CD4-positive, alpha-beta T cell (primary cell): ENCODE measurements at regions not wholly inside any gene's neighbourhood (a gene's known extent, or its start where the extent isn't known, plus 50 kb on each side); places are given as distances from the start of the nearest gene placed in this dataset.

Experiments used
- ATAC-seq: fragments of 200-7000 bp; cut with Tn5 transposase; one replicate; pipeline ENCODE4 v1.10.0; 2022; ENCODE audit warnings: mild to moderate bottlenecking; ENCODE audit not compliant: poor library complexity
- CTCF ChIA-PET: fragments of 350-600 bp; sonication (Branson Sonifier 250); formaldehyde crosslinking; loops from one replicate; lab custom pipeline; 2021; ENCODE audit warnings: antibody characterized with exemption, inconsistent platforms; lab: Charles Lee
- POLR2A ChIA-PET: fragments of 350-600 bp; sonication (Branson Sonifier 250); formaldehyde crosslinking; loops from one replicate; lab custom pipeline; 2021; ENCODE audit warnings: antibody characterized with exemption, inconsistent platforms; lab: Charles Lee
- DNase-seq, 14 experiments: peaks; one replicate each; pipeline ENCODE4 v3.0.0-alpha.2; 2013 to 2020; ENCODE audit warnings: mixed read lengths in 2 of 14
- H3K27ac ChIP-seq, 2 donors: one replicate each; pipeline versions ENCODE4 v1.5.1 to v1.7.0; 2013; ENCODE audit warnings: low read length in 2 of 2, low read depth in 1 of 2, mild to moderate bottlenecking in 1 of 2
- H3K27me3 ChIP-seq, 2 experiments: 1 replicate in 1 of 2; 2 replicates in 1 of 2; pipeline versions ENCODE4 v1.6.1 to v1.7.0; 2013; ENCODE audit warnings: low read length in 2 of 2, control low read depth in 1 of 2, mild to moderate bottlenecking in 1 of 2, moderate library complexity in 1 of 2; ENCODE audit not compliant: insufficient read depth in 2 of 2, control insufficient read depth in 1 of 2
- H3K36me3 ChIP-seq: one replicate; pipeline ENCODE4 v1.6.1; 2013; ENCODE audit warnings: low read length, control low read depth; ENCODE audit not compliant: insufficient read depth
- H3K4me1 ChIP-seq: one replicate; pipeline ENCODE4 v1.6.1; 2013; ENCODE audit warnings: low read length, control low read depth; ENCODE audit not compliant: insufficient read depth
- H3K4me3 ChIP-seq: one replicate; pipeline ENCODE4 v1.5.1; 2013; ENCODE audit warnings: mild to moderate bottlenecking, low read length, moderate library complexity
- H3K9me3 ChIP-seq, 2 experiments: 1 replicate in 1 of 2; 2 replicates in 1 of 2; pipeline versions ENCODE4 v1.6.1 to v1.7.0; 2013; ENCODE audit warnings: low read length in 2 of 2, mild to moderate bottlenecking in 2 of 2, control low read depth in 1 of 2, moderate library complexity in 1 of 2; ENCODE audit not compliant: control insufficient read depth in 1 of 2, insufficient read depth in 1 of 2
- H3K27ac Mint-ChIP-seq: one replicate; pipeline ENCODE4 v1.8.0; 2020; ENCODE audit warnings: mixed read lengths
- H3K27me3 Mint-ChIP-seq: one replicate; pipeline ENCODE4 v1.8.0; 2021; ENCODE audit warnings: mixed read lengths
- H3K36me3 Mint-ChIP-seq: one replicate; pipeline ENCODE4 v1.8.0; 2021; ENCODE audit warnings: low read depth, mixed read lengths
- H3K4me1 Mint-ChIP-seq: one replicate; pipeline ENCODE4 v1.8.0; 2021; ENCODE audit warnings: low read depth, mixed read lengths
- H3K4me3 Mint-ChIP-seq: one replicate; pipeline ENCODE4 v1.8.0; 2020; ENCODE audit warnings: mild to moderate bottlenecking, mixed read lengths
- H3K9me3 Mint-ChIP-seq: one replicate; pipeline ENCODE4 v1.8.0; 2020; ENCODE audit warnings: mixed read lengths
- CTCF ChIP-seq: fragments of 200-600 bp; IDR thresholded peaks from one replicate; pipeline ENCODE4 v1.8.0; 2022; ENCODE audit warnings: antibody characterized with exemption, mild to moderate bottlenecking
- intact Hi-C, 2 experiments: fragments of 100-400 bp; cut with DNase I in 1 of 2; cut with micrococcal nuclease in 1 of 2; formaldehyde crosslinking; loops; one replicate each; pipeline versions ENCODE4 v1.15.1 to v1.9.0; 2023 to 2025; cut with DNase I, micrococcal nuclease

GRCh38 chr2:66957198-66957597, 439.9 kb upstream of the ETAA1 start:
- H3K36me3 Mint-ChIP-seq, result no peaks in the 10 kb centered on the region
- H3K9me3 Mint-ChIP-seq, result no peaks in the 10 kb centered on the region
- H3K27ac Mint-ChIP-seq, result no peak overlapping the region
- CTCF ChIA-PET, result no interaction called here
- H3K4me3 Mint-ChIP-seq, result no peak overlapping the region
- Histone ChIP-seq H3K9me3 (peaks cover 0 to 7% of the 10 kb centered on the region in 2 experiments), H3K27me3 (no peaks in the 10 kb centered on the region), H3K27ac (no peak overlapping the region), H3K4me1 (no peaks in the 10 kb centered on the region), H3K4me3 (no peak overlapping the region), H3K36me3 (no peaks in the 10 kb centered on the region)
- POLR2A ChIA-PET, result no interaction called here
- intact Hi-C loops, result no loop called here
- no peak for DNase-seq
- no peak for TF ChIP-seq CTCF
- H3K27me3 Mint-ChIP-seq, result no peaks in the 10 kb centered on the region
- H3K4me1 Mint-ChIP-seq, result no peaks in the 10 kb centered on the region
- ATAC-seq, result no peak

- Histone ChIP-seq H3K27me3 (no peaks in the 10 kb centered on the region), H3K9me3 (peaks cover 0 to 7% of the 10 kb centered on the region in 2 experiments), H3K36me3 (no peaks in the 10 kb centered on the region), H3K27ac (no peak overlapping the region), H3K4me3 (no peak overlapping the region), H3K4me1 (no peaks in the 10 kb centered on the region)
- Mint-ChIP-seq H3K4me1 (no peaks in the 10 kb centered on the region), H3K27me3 (no peaks in the 10 kb centered on the region), H3K36me3 (no peaks in the 10 kb centered on the region), H3K27ac (no peak overlapping the region), H3K4me3 (no peak overlapping the region), H3K9me3 (no peaks in the 10 kb centered on the region)
- DNase-seq, result no peak
- ChIA-PET POLR2A (no interaction called here), CTCF (no interaction called here)
- no peak for TF ChIP-seq CTCF
- intact Hi-C loops, result no loop called here
- no peak for ATAC-seq
Observed at GRCh38 chr2:66957677-66958076, 439.5 kb upstream of the ETAA1 start.

- Mint-ChIP-seq H3K9me3 (no peaks in the 10 kb centered on the region), H3K27ac (no peak overlapping the region), H3K4me1 (no peaks in the 10 kb centered on the region), H3K36me3 (no peaks in the 10 kb centered on the region), H3K4me3 (no peak overlapping the region), H3K27me3 (no peaks in the 10 kb centered on the region)
- intact Hi-C loops, result no loop called here
- DNase-seq, result no peak
- no peaks in the 10 kb centered on the region for H3K36me3 ChIP-seq
- CTCF ChIA-PET, result no interaction called here
- H3K4me3 ChIP-seq, result no peak overlapping the region
- H3K4me1 ChIP-seq, result no peaks in the 10 kb centered on the region
- H3K27ac ChIP-seq, result no peak overlapping the region
- peaks cover 0 to 11% of the 10 kb centered on the region in 2 experiments for H3K9me3 ChIP-seq
- H3K27me3 ChIP-seq, result no peaks in the 10 kb centered on the region
- ATAC-seq, result no peak
- no peak for TF ChIP-seq CTCF
- POLR2A ChIA-PET, result no interaction called here
Observed at GRCh38 chr2:66960161-66960560, 437.0 kb upstream of the ETAA1 start.
